OCI-LY3 (cell line): ENCODE measurements at regions not wholly inside any gene's neighbourhood (a gene's known extent, or its start where the extent isn't known, plus 50 kb on each side); places are given as distances from the start of the nearest gene placed in this dataset.

Experiments
- EZH2phosphoT487 ChIP-seq: fragments of 200-600 bp; shearing (Covaris generic); IDR thresholded peaks from 2 replicates; pipeline ENCODE4 v1.6.1; 2018; ENCODE audit warnings: antibody characterized with exemption, mixed run types, low read depth
- TF ChIP-seq, protein P1 (sequence below): fragments of 200-600, 300-600 bp; sonication (generic); IDR thresholded peaks from 2 replicates; pipeline ENCODE4 v1.5.1; 2014; ENCODE audit warnings: antibody characterized with exemption, low read length, low read depth

DNA sequence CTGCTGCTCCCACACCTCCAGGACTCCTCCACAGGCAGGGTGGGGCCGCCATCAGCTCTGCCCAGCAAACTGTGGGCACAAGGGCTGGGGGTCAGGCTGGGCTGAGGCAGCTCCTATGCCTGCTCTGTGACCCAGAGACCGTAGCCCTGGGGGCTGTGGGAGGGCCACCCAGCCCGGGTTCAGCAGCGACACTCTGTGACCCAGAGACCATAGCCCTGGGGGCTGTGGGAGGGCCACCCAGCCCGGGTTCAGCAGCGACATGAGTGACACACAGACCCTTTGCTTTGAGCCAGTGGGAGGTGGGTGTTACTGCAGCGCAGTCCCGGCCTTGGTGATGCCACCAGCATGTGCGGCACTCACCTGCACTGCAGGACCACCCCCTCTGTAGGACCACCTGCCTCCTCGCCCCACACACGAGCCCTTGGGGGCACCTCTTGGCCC is 118.9 kb upstream of the LPCAT1 start:
- TF ChIP-seq, protein P1, sequence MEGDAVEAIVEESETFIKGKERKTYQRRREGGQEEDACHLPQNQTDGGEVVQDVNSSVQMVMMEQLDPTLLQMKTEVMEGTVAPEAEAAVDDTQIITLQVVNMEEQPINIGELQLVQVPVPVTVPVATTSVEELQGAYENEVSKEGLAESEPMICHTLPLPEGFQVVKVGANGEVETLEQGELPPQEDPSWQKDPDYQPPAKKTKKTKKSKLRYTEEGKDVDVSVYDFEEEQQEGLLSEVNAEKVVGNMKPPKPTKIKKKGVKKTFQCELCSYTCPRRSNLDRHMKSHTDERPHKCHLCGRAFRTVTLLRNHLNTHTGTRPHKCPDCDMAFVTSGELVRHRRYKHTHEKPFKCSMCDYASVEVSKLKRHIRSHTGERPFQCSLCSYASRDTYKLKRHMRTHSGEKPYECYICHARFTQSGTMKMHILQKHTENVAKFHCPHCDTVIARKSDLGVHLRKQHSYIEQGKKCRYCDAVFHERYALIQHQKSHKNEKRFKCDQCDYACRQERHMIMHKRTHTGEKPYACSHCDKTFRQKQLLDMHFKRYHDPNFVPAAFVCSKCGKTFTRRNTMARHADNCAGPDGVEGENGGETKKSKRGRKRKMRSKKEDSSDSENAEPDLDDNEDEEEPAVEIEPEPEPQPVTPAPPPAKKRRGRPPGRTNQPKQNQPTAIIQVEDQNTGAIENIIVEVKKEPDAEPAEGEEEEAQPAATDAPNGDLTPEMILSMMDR = no peak
- no peak for TF ChIP-seq EZH2phosphoT487
